Neural cell (in vitro differentiated cells): ENCODE measurements at regions not wholly inside any gene's neighbourhood (a gene's known extent, or its start where the extent isn't known, plus 50 kb on each side); places are given as distances from the start of the nearest gene placed in this dataset.

Experiments
- CTCF ChIP-seq: fragments of 450-650 bp; IDR thresholded peaks from 2 replicates; pipeline ENCODE4 v1.5.1; 2014; ENCODE audit warnings: antibody characterized with exemption, mild to moderate bottlenecking, moderate library complexity; ENCODE audit not compliant: poor library complexity, severe bottlenecking
- EZH2 ChIP-seq: fragments of 200-600, 300-800 bp; shearing (Covaris generic), sonication (generic); IDR thresholded peaks from 2 replicates; pipeline ENCODE4 v1.6.1; 2014; ENCODE audit warnings: antibody characterized with exemption, low read length, borderline replicate concordance, mild to moderate bottlenecking; ENCODE audit not compliant: insufficient read depth, poor library complexity, severe bottlenecking
- POLR2AphosphoS5 ChIP-seq: IDR thresholded peaks from 2 replicates; pipeline ENCODE4 v1.6.1; 2012
- RAD21 ChIP-seq: fragments of 450-650 bp; conservative IDR thresholded peaks from 2 replicates; pipeline ENCODE4 v1.6.1; 2014; ENCODE audit warnings: antibody characterized with exemption, mild to moderate bottlenecking, moderate library complexity
- SMC3 ChIP-seq: fragments of 450-650 bp; conservative IDR thresholded peaks from 2 replicates; pipeline ENCODE4 v1.6.1; 2014; ENCODE audit warnings: antibody characterized with exemption, mild to moderate bottlenecking, moderate library complexity; ENCODE audit not compliant: poor library complexity

GRCh38 chr9:14500705-14501104, 186.8 kb upstream of the NFIB start:
- no peak for TF ChIP-seq RAD21
- no peak for TF ChIP-seq CTCF
- no peak for TF ChIP-seq SMC3
- TF ChIP-seq POLR2AphosphoS5, result no peak
- TF ChIP-seq EZH2, result no peak
